T-helper 1 cell treated with Interleukin-12 subunit alpha and Interleukin-12 subunit beta and Interleukin-4 antibody, amounts not matched to agents 30 ng/mL and 1 ng/mL, for 36 hours (primary cell): ENCODE measurements at regions not wholly inside any gene's neighbourhood (a gene's known extent, or its start where the extent isn't known, plus 50 kb on each side); places are given as distances from the start of the nearest gene placed in this dataset.
"Not testable (repeated sequence)": the region's sequence is repeated elsewhere in the genome, so short reads cannot be mapped to it uniquely, and the experiment has no call there.

ENCODE experiments used
- intact Hi-C: fragments of 100-400 bp; cut with micrococcal nuclease; formaldehyde crosslinking; loops from one replicate; pipeline ENCODE4 v1.15.1; 2024

- intact Hi-C loops = not testable (repeated sequence)
Measured at GRCh38 chr1:83051053-83051452, 947.9 kb downstream of the TTLL7 start.

- intact Hi-C loops = no loop called here
Measured at GRCh38 chr1:83043244-83043643, 955.7 kb downstream of the TTLL7 start.

- intact Hi-C loops = not testable (repeated sequence)
Measured at GRCh38 chr1:83039091-83039490, 959.8 kb downstream of the TTLL7 start.

- intact Hi-C loops = no loop called here
Measured at GRCh38 chr1:83034851-83035250, 964.1 kb downstream of the TTLL7 start.

GRCh38 chr1:83033682-83034081 is 965.2 kb downstream of the TTLL7 start:
- intact Hi-C loops = no loop called here

GRCh38 chr1:83029916-83030315 is 969.0 kb downstream of the TTLL7 start:
- intact Hi-C loops = no loop called here

GRCh38 chr1:83029050-83029449 is 969.9 kb downstream of the TTLL7 start:
- intact Hi-C loops = no loop called here

- intact Hi-C loops = no loop called here
Measured at GRCh38 chr1:83028467-83028866, 970.5 kb downstream of the TTLL7 start.

- intact Hi-C loops = no loop called here
Measured at GRCh38 chr1:83027511-83027910, 971.4 kb downstream of the TTLL7 start.

GRCh38 chr1:83026745-83027144 is 972.2 kb downstream of the TTLL7 start:
- intact Hi-C loops = no loop called here

GRCh38 chr1:83024251-83024767 is 974.6 kb downstream of the TTLL7 start:
- intact Hi-C loops = no loop called here

- intact Hi-C loops = no loop called here
Measured at GRCh38 chr1:83023212-83023611, 975.7 kb downstream of the TTLL7 start.

- intact Hi-C loops = no loop called here
Measured at GRCh38 chr1:83022206-83022605, 976.7 kb downstream of the TTLL7 start.

- intact Hi-C loops = no loop called here
Measured at GRCh38 chr1:83017701-83018100, 981.2 kb downstream of the TTLL7 start.

GRCh38 chr1:83017276-83017675 is 981.7 kb downstream of the TTLL7 start:
- intact Hi-C loops = no loop called here

GRCh38 chr1:83016354-83016849 is 982.5 kb downstream of the TTLL7 start:
- intact Hi-C loops = no loop called here

GRCh38 chr1:83015163-83015562 is 983.8 kb downstream of the TTLL7 start:
- intact Hi-C loops = no loop called here

- intact Hi-C loops = no loop called here
Measured at GRCh38 chr1:83012950-83013349, 986.0 kb downstream of the TTLL7 start.

- intact Hi-C loops = no loop called here
Measured at GRCh38 chr1:83011265-83011664, 987.7 kb downstream of the TTLL7 start.

GRCh38 chr1:83006271-83006670 is 992.7 kb downstream of the TTLL7 start:
- intact Hi-C loops = no loop called here

- intact Hi-C loops = no loop called here
Measured at GRCh38 chr1:83000286-83000685, 998.6 kb downstream of the TTLL7 start.

- intact Hi-C loops = no loop called here
Measured at GRCh38 chr1:82995951-82996350, 1003.0 kb downstream of the TTLL7 start.

GRCh38 chr1:82994616-82995263 is 1004.2 kb downstream of the TTLL7 start:
- intact Hi-C loops = no loop called here
